ENCODE measurements at regions not wholly inside any gene's neighbourhood (a gene's known extent, or its start where the extent isn't known, plus 50 kb on each side); places are given as distances from the start of the nearest gene placed in this dataset.

- no peak for DNase-seq
These were observed 1051.2 kb downstream of the TBC1D22A start for GRCh38 chr22:47813661-47814060.

GRCh38 chr22:47811971-47812370 is 1049.5 kb downstream of the TBC1D22A start:
- DNase-seq: no peak

- no peak for DNase-seq
These were observed 1048.4 kb downstream of the TBC1D22A start for GRCh38 chr22:47810505-47811500.

GRCh38 chr22:47808886-47809620 is 1046.6 kb downstream of the TBC1D22A start:
- no peak for DNase-seq

- no peak for DNase-seq
These were observed 1045.8 kb downstream of the TBC1D22A start for GRCh38 chr22:47808236-47808635.

GRCh38 chr22:47807506-47807905 is 1045.1 kb downstream of the TBC1D22A start:
- no peak for DNase-seq

- no peak for DNase-seq
These were observed 1044.4 kb downstream of the TBC1D22A start for GRCh38 chr22:47806894-47807293.

- no peak for DNase-seq
These were observed 1043.0 kb downstream of the TBC1D22A start for GRCh38 chr22:47805394-47805935.

- DNase-seq: no peak
These were observed 1041.8 kb downstream of the TBC1D22A start for GRCh38 chr22:47804281-47804680.

GRCh38 chr22:47802421-47802820 is 1040.0 kb downstream of the TBC1D22A start:
- DNase-seq: no peak

GRCh38 chr22:47801541-47802245 is 1039.2 kb downstream of the TBC1D22A start:
- no peak for DNase-seq

GRCh38 chr22:47798229-47798628 is 1035.8 kb downstream of the TBC1D22A start:
- DNase-seq: no peak

GRCh38 chr22:47797342-47797945 is 1035.0 kb downstream of the TBC1D22A start:
- no peak for DNase-seq

- no peak for DNase-seq
These were observed 1033.9 kb downstream of the TBC1D22A start for GRCh38 chr22:47796128-47796908.

GRCh38 chr22:47795477-47796127 is 1033.2 kb downstream of the TBC1D22A start:
- no peak for DNase-seq

- DNase-seq: no peak
These were observed 1032.4 kb downstream of the TBC1D22A start for GRCh38 chr22:47794851-47795250.

- DNase-seq: no peak
These were observed 1031.1 kb downstream of the TBC1D22A start for GRCh38 chr22:47793304-47794101.

GRCh38 chr22:47789171-47789570 is 1026.7 kb downstream of the TBC1D22A start:
- DNase-seq: no peak

- DNase-seq: no peak
These were observed 1026.0 kb downstream of the TBC1D22A start for GRCh38 chr22:47788461-47788860.

Measured in dermis blood vessel endothelial cell (primary cell).